OCI-LY3 (cell line): ENCODE measurements at regions not wholly inside any gene's neighbourhood (a gene's known extent, or its start where the extent isn't known, plus 50 kb on each side); places are given as distances from the start of the nearest gene placed in this dataset.

Source experiments
- H2AFZ ChIP-seq: fragments of 200-600, 300-600 bp; shearing (Covaris generic); 2 replicates; pipeline ENCODE4 v1.6.0; 2014; ENCODE audit warnings: antibody characterized with exemption, low read depth, low read length
- H3K27ac ChIP-seq: fragments of 200-600, 300-600 bp; sonication (generic); 2 replicates; pipeline ENCODE4 v1.5.1; 2014; ENCODE audit warnings: mild to moderate bottlenecking, low read length, moderate library complexity, mixed read lengths
- H3K27me3 ChIP-seq: fragments of 200-600, 300-600 bp; sonication (generic); 2 replicates; pipeline ENCODE4 v1.6.1; 2014; ENCODE audit warnings: low read depth, low read length, mixed read lengths
- H3K36me3 ChIP-seq: fragments of 200-600, 300-600 bp; sonication (generic); replicated peaks from 2 replicates; pipeline ENCODE3; 2014; ENCODE audit warnings: low read depth, low read length, mixed read lengths
- H3K4me1 ChIP-seq: fragments of 300-600, 200-600 bp; sonication (generic); 2 replicates; pipeline ENCODE4 v1.6.1; 2014; ENCODE audit warnings: low read length, mixed read lengths
- H3K4me2 ChIP-seq: fragments of 200-600, 300-600 bp; sonication (generic); 2 replicates; pipeline ENCODE4 v1.6.1; 2014; ENCODE audit warnings: low read length, mixed read lengths
- H3K4me3 ChIP-seq: fragments of 300-600, 200-600 bp; sonication (generic); 2 replicates; pipeline ENCODE4 v1.5.1; 2014; ENCODE audit warnings: antibody characterized with exemption, mild to moderate bottlenecking, low read length, moderate library complexity
- H3K79me2 ChIP-seq: fragments of 300-600, 200-600 bp; shearing (Covaris generic); 2 replicates; pipeline ENCODE4 v1.6.1; 2014; ENCODE audit warnings: mild to moderate bottlenecking, low read length, mixed read lengths
- H3K9ac ChIP-seq: fragments of 300-600, 200-600 bp; shearing (Covaris generic); 2 replicates; pipeline ENCODE4 v1.6.0; 2014; ENCODE audit warnings: mild to moderate bottlenecking, low read length, moderate library complexity
- H3K9me3 ChIP-seq: fragments of 200-600, 300-600 bp; shearing (Covaris generic); 2 replicates; pipeline ENCODE4 v1.6.1; 2014; ENCODE audit warnings: low read length, mixed read lengths; ENCODE audit not compliant: insufficient read depth
- H4K20me1 ChIP-seq: fragments of 200-600, 300-600 bp; sonication (generic); 2 replicates; pipeline ENCODE4 v1.6.1; 2016; ENCODE audit warnings: low read length, mixed read lengths; ENCODE audit not compliant: insufficient read depth
- CTCF ChIP-seq: fragments of 200-600, 300-600 bp; sonication (generic); IDR thresholded peaks from 2 replicates; pipeline ENCODE4 v1.5.1; 2014; ENCODE audit warnings: antibody characterized with exemption, low read length, low read depth
- EZH2phosphoT487 ChIP-seq: fragments of 200-600 bp; shearing (Covaris generic); IDR thresholded peaks from 2 replicates; pipeline ENCODE4 v1.6.1; 2018; ENCODE audit warnings: antibody characterized with exemption, mixed run types, low read depth

- Histone ChIP-seq H3K4me3 (no peak overlapping the region), H3K27ac (no peak overlapping the region), H3K79me2 (no peaks in the 10 kb centered on the region), H3K4me2 (no peak overlapping the region), H3K4me1 (peaks cover 11% of the 10 kb centered on the region), H3K36me3 (no peaks in the 10 kb centered on the region), H4K20me1 (no peaks in the 10 kb centered on the region), H3K9me3 (no peaks in the 10 kb centered on the region), H3K9ac (no peak overlapping the region), H2AFZ (no peak overlapping the region), H3K27me3 (no peaks in the 10 kb centered on the region)
- no peak for TF ChIP-seq EZH2phosphoT487
- no peak for TF ChIP-seq CTCF
Measured at GRCh38 chr6:114471450-114471849, 128.6 kb upstream of the HS3ST5 start.

GRCh38 chr6:114467931-114468330 is 125.1 kb upstream of the HS3ST5 start:
- Histone ChIP-seq H3K4me2 (no peak overlapping the region), H3K4me3 (no peak overlapping the region), H3K27me3 (no peaks in the 10 kb centered on the region), H2AFZ (no peak overlapping the region), H3K36me3 (no peaks in the 10 kb centered on the region), H3K27ac (no peak overlapping the region), H3K9me3 (no peaks in the 10 kb centered on the region), H3K9ac (no peak overlapping the region), H3K4me1 (peaks cover 10% of the 10 kb centered on the region), H3K79me2 (no peaks in the 10 kb centered on the region), H4K20me1 (no peaks in the 10 kb centered on the region)
- no peak for TF ChIP-seq CTCF
- no peak for TF ChIP-seq EZH2phosphoT487

- Histone ChIP-seq H2AFZ (no peak overlapping the region), H3K27ac (no peak overlapping the region), H3K4me3 (no peak overlapping the region), H3K4me1 (no peaks in the 10 kb centered on the region), H3K9ac (no peak overlapping the region), H3K36me3 (no peaks in the 10 kb centered on the region), H3K79me2 (no peaks in the 10 kb centered on the region), H4K20me1 (no peaks in the 10 kb centered on the region), H3K9me3 (no peaks in the 10 kb centered on the region), H3K27me3 (no peaks in the 10 kb centered on the region), H3K4me2 (no peak overlapping the region)
- no peak for TF ChIP-seq CTCF
- TF ChIP-seq EZH2phosphoT487 = no peak
Measured at GRCh38 chr6:114465511-114465910, 122.7 kb upstream of the HS3ST5 start.

- Histone ChIP-seq H3K4me2 (no peak overlapping the region), H3K27me3 (no peaks in the 10 kb centered on the region), H3K9ac (no peak overlapping the region), H2AFZ (no peak overlapping the region), H4K20me1 (no peaks in the 10 kb centered on the region), H3K4me3 (no peak overlapping the region), H3K27ac (no peak overlapping the region), H3K4me1 (no peaks in the 10 kb centered on the region), H3K9me3 (no peaks in the 10 kb centered on the region), H3K36me3 (no peaks in the 10 kb centered on the region), H3K79me2 (no peaks in the 10 kb centered on the region)
- no peak for TF ChIP-seq EZH2phosphoT487
- TF ChIP-seq CTCF = no peak
Measured at GRCh38 chr6:114453737-114454276, 111.0 kb upstream of the HS3ST5 start.
